Breast epithelium (tissue), 4 donors: ENCODE measurements at regions not wholly inside any gene's neighbourhood (a gene's known extent, or its start where the extent isn't known, plus 50 kb on each side); places are given as distances from the start of the nearest gene placed in this dataset.
"Not testable (repeated sequence)": the region's sequence is repeated elsewhere in the genome, so short reads cannot be mapped to it uniquely, and the experiment has no call there.

Source experiments
- DNase-seq, 2 donors: peaks; one replicate each; pipeline ENCODE4 v3.0.0-alpha.2; 2019; ENCODE audit warnings: low spot score in 2 of 2
- H3K27ac ChIP-seq, 2 donors: fragments of 200-600 bp; sonication (generic) in 1 of 2; one replicate each; pipeline ENCODE4 v1.5.1; 2016 to 2019; ENCODE audit warnings: mild to moderate bottlenecking in 1 of 2
- H3K27me3 ChIP-seq, 2 donors: fragments of 200-600 bp; sonication (generic) in 1 of 2; one replicate each; pipeline versions ENCODE4 v1.5.1 to v1.6.0; 2017 to 2019; ENCODE audit warnings: control low read depth in 1 of 2, mild to moderate bottlenecking in 1 of 2
- H3K36me3 ChIP-seq: fragments of 200-600 bp; one replicate; pipeline ENCODE4 v1.5.1; 2019
- H3K4me1 ChIP-seq, 2 donors: fragments of 200-600 bp; sonication (generic); one replicate each; pipeline ENCODE4 v1.5.1; 2016 to 2019; ENCODE audit warnings: control low read depth in 1 of 2
- H3K4me3 ChIP-seq, 3 donors: fragments of 200-600 bp; sonication (generic); 1 replicate in 2 of 3; 2 replicates in 1 of 3; pipeline ENCODE4 v1.5.1; 2016 to 2019; ENCODE audit warnings: mild to moderate bottlenecking in 3 of 3, moderate library complexity in 2 of 3
- H3K9me3 ChIP-seq, 2 donors: fragments of 200-600 bp; sonication (generic) in 1 of 2; one replicate each; pipeline ENCODE4 v1.5.1; 2016 to 2019; ENCODE audit warnings: control low read depth in 1 of 2
- POLR2A ChIP-seq: fragments of 450-650 bp; IDR thresholded peaks from one replicate; pipeline ENCODE4 v1.6.1; 2016; ENCODE audit warnings: antibody characterized with exemption, mild to moderate bottlenecking, moderate library complexity
- POLR2AphosphoS5 ChIP-seq, 3 donors: sonication (generic); formaldehyde crosslinking; IDR thresholded peaks; one replicate each; pipeline ENCODE4 v1.6.1; 2017; ENCODE audit warnings: antibody characterized with exemption in 3 of 3
- intact Hi-C: fragments of 100-400 bp; cut with DNase I; formaldehyde crosslinking; loops from one replicate; pipeline ENCODE4 v1.15.1; 2023; ENCODE audit warnings: low total_unique reads
- TF ChIP-seq, protein P1 (sequence below), 3 donors: fragments of 450-650 bp; IDR thresholded peaks; one replicate each; pipeline ENCODE4 v1.5.1; 2016 to 2017; ENCODE audit warnings: antibody characterized with exemption in 3 of 3, mild to moderate bottlenecking in 3 of 3, moderate library complexity in 3 of 3

GRCh38 chr17:64718058-64718457 lies 56.0 kb upstream of the SMURF2 start:
- Histone ChIP-seq H3K27ac (no peak overlapping the region), H3K27me3 (no peaks in the 10 kb centered on the region)
- intact Hi-C loops = no loop called here

DNA sequence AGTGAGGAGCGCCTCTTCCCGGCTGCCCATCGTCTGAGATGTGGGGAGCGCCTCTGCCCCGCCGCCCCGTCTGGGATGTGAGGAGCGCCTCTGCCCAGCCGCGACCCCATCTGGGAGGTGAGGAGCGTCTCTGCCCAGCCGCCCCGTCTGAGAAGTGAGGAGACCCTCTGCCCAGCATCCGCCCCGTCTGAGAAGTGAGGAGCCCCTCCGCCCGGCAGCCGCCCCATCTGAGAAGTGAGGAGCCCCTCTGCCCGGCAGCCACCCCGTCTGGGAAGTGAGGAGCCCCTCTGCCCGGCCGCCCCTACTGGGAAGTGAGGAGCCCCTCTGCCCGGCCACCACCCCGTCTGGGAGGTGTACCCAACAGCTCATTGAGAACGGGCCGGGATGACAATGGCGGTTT lies 54.4 kb upstream of the SMURF2 start:
- intact Hi-C loops, DNase-seq, H3K27ac ChIP-seq, H3K27me3 ChIP-seq, H3K4me3 ChIP-seq, H3K36me3 ChIP-seq, H3K9me3 ChIP-seq, H3K4me1 ChIP-seq: not testable (repeated sequence)

More at GRCh38 chr17:64718058-64718457, 56.0 kb upstream of the SMURF2 start:
- Histone ChIP-seq H3K36me3 (no peaks in the 10 kb centered on the region), H3K4me3 (no peak overlapping the region), H3K9me3 (no peaks in the 10 kb centered on the region), H3K4me1 (no peaks in the 10 kb centered on the region)
- no peak for DNase-seq
- TF ChIP-seq POLR2A (no peak), POLR2AphosphoS5 (IDR thresholded peaks at IDR 0.05) (no peak)
- TF ChIP-seq, protein P1, sequence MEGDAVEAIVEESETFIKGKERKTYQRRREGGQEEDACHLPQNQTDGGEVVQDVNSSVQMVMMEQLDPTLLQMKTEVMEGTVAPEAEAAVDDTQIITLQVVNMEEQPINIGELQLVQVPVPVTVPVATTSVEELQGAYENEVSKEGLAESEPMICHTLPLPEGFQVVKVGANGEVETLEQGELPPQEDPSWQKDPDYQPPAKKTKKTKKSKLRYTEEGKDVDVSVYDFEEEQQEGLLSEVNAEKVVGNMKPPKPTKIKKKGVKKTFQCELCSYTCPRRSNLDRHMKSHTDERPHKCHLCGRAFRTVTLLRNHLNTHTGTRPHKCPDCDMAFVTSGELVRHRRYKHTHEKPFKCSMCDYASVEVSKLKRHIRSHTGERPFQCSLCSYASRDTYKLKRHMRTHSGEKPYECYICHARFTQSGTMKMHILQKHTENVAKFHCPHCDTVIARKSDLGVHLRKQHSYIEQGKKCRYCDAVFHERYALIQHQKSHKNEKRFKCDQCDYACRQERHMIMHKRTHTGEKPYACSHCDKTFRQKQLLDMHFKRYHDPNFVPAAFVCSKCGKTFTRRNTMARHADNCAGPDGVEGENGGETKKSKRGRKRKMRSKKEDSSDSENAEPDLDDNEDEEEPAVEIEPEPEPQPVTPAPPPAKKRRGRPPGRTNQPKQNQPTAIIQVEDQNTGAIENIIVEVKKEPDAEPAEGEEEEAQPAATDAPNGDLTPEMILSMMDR (IDR thresholded peaks at IDR 0.05) = no peak

GRCh38 chr17:64713786-64714185 lies 51.7 kb upstream of the SMURF2 start:
- H3K9me3 ChIP-seq, H3K36me3 ChIP-seq, DNase-seq, H3K27me3 ChIP-seq, H3K27ac ChIP-seq, H3K4me1 ChIP-seq, intact Hi-C loops: not testable (repeated sequence)
- H3K4me3 ChIP-seq = peak overlapping the region; percentile 30 to 59 (median 32)

GRCh38 chr17:64712557-64713351 lies 50.6 kb upstream of the SMURF2 start:
- H3K36me3 ChIP-seq, H3K9me3 ChIP-seq, H3K27ac ChIP-seq, H3K4me1 ChIP-seq, DNase-seq, H3K27me3 ChIP-seq, H3K4me3 ChIP-seq, intact Hi-C loops: not testable (repeated sequence)
